ENCODE measurements at regions not wholly inside any gene's neighbourhood (a gene's known extent, or its start where the extent isn't known, plus 50 kb on each side); places are given as distances from the start of the nearest gene placed in this dataset.

DNA sequence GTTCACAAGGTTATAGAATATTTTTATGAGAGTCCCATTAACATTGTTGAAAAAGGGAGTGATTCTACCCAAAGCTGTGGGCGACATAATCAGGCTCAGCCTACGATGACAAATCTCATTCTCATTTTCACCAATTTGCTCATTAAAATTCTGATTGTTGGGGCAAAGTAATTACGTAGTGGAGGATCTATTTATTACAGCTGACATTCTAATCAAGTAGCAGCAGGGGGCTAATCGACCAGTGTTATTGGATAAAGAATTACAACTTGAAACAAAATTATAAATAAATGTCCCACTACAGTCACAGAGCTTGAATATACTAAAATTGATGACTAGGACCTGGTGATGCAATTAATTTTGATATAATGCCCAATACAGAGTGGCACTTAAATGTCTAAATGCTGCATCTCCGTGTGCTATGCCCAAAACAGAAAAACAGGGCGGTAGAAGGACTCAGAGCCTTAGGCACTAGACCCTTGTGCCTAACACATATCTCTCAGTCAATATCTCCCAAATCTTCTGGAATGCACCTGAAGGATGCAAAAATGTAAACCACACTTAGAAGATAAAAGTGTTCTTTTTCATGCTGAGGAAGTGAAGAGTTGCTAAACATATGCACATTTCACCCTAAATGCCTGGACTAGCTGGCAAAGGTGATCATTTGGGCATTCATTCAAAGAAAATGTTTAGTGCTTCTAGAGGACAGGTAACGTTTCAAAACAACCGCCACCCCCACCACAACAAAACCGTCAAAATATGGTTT is 88.3 kb downstream of the CD24 start:
- TF ChIP-seq, protein P1, sequence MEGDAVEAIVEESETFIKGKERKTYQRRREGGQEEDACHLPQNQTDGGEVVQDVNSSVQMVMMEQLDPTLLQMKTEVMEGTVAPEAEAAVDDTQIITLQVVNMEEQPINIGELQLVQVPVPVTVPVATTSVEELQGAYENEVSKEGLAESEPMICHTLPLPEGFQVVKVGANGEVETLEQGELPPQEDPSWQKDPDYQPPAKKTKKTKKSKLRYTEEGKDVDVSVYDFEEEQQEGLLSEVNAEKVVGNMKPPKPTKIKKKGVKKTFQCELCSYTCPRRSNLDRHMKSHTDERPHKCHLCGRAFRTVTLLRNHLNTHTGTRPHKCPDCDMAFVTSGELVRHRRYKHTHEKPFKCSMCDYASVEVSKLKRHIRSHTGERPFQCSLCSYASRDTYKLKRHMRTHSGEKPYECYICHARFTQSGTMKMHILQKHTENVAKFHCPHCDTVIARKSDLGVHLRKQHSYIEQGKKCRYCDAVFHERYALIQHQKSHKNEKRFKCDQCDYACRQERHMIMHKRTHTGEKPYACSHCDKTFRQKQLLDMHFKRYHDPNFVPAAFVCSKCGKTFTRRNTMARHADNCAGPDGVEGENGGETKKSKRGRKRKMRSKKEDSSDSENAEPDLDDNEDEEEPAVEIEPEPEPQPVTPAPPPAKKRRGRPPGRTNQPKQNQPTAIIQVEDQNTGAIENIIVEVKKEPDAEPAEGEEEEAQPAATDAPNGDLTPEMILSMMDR (conservative IDR thresholded peaks at IDR 0.05 in 1 of 2, IDR thresholded peaks at IDR 0.05 in 1 of 2; ENCODE audit: extremely low read depth in 1 of 2, insufficient read depth in 1 of 2, low read depth in 1 of 2, low read length in 2 of 2), result no peak
- no peak for TF ChIP-seq EZH2 (IDR thresholded peaks at IDR 0.05; ENCODE audit: borderline replicate concordance, low read length)
